K562 (cell line): ENCODE measurements at regions not wholly inside any gene's neighbourhood (a gene's known extent, or its start where the extent isn't known, plus 50 kb on each side); places are given as distances from the start of the nearest gene placed in this dataset.
"Not testable (repeated sequence)": the region's sequence is repeated elsewhere in the genome, so short reads cannot be mapped to it uniquely, and the experiment has no call there.

Experiments
- ATAC-seq: fragments of 200-7000 bp; cut with Tn5 transposase; 3 replicates; pipeline ENCODE4 v1.9.1; 2020; ENCODE audit warnings: moderate library complexity
- BruUV-seq: library from RNA; stranded (reverse); fragments of 400-500 nt; replicated peaks from 2 replicates; lab custom pipeline; 2021; lab: Mats Ljungman, UMichigan
- CTCF ChIA-PET: fragments of 300-600 bp; formaldehyde crosslinking; extraction: SDS; loops from one replicate; lab custom pipeline; 2021; ENCODE audit warnings: low intra/inter-chr PET ratio; lab: Yijun Ruan, JAX
- POLR2A ChIA-PET: fragments of 300-600, 350-650 bp; sonication (Branson Sonifier 250); formaldehyde crosslinking; extraction: SDS; loops from one replicate; lab custom pipeline; 2021; ENCODE audit warnings: antibody characterized with exemption, inconsistent platforms; lab: Yijun Ruan, JAX
- DNase-seq, 4 experiments: peaks; one replicate each; pipeline versions ENCODE4 v3.0.0 to v3.0.0-alpha.2; 2011 to 2018; ENCODE audit warnings: low spot score in 3 of 4, mixed read lengths in 3 of 4; ENCODE audit errors: extremely low read depth in 1 of 4
- FAIRE-seq: peaks from 2 replicates; lab custom pipeline; 2011; peaks lifted over from hg19 to GRCh38; lab: Jason Lieb, UNC
- H2AFZ ChIP-seq: 2 replicates; pipeline ENCODE4 v1.6.0; 2011; ENCODE audit warnings: low read depth, low read length, control low read depth, inconsistent platforms
- H3K27ac ChIP-seq: fragments of 200-600 bp; 3 replicates; pipeline ENCODE4 v1.8.0; 2011; ENCODE audit warnings: low read depth, mild to moderate bottlenecking, control low read depth, inconsistent platforms, low read length, moderate library complexity, mixed read lengths; ENCODE audit errors: extremely low read depth
- H3K27me3 ChIP-seq, 2 experiments: fragments of 300-600 bp in 1 of 2; 2 replicates in 1 of 2; 3 replicates in 1 of 2; pipeline versions ENCODE4 v1.6.0 to v1.8.0; 2011; ENCODE audit warnings: inconsistent platforms in 2 of 2, low read length in 2 of 2, mild to moderate bottlenecking in 1 of 2, mixed read lengths in 1 of 2, moderate library complexity in 1 of 2; ENCODE audit not compliant: control insufficient read depth in 2 of 2, insufficient read depth in 2 of 2
- H3K36me3 ChIP-seq: fragments of 300-600 bp; 3 replicates; pipeline ENCODE4 v1.8.0; 2011; ENCODE audit warnings: mild to moderate bottlenecking, low read length, inconsistent platforms; ENCODE audit not compliant: control insufficient read depth, insufficient read depth
- H3K4me1 ChIP-seq, 2 experiments: fragments of 200-600 bp in 1 of 2; replicated peaks in 1 of 2; 2 replicates in 1 of 2; 3 replicates in 1 of 2; pipeline versions ENCODE4 v1.5.1 to v1.8.0; 2011; ENCODE audit warnings: inconsistent platforms in 2 of 2, low read length in 2 of 2, mild to moderate bottlenecking in 1 of 2, mixed read lengths in 1 of 2, moderate library complexity in 1 of 2; ENCODE audit not compliant: control insufficient read depth in 2 of 2, insufficient read depth in 2 of 2
- H3K4me2 ChIP-seq: 2 replicates; pipeline ENCODE4 v1.6.1; 2011; ENCODE audit warnings: low read length, control low read depth, inconsistent platforms, mixed read lengths; ENCODE audit not compliant: insufficient read depth
- H3K4me3 ChIP-seq: fragments of 200-600 bp; sonication (generic), shearing (Covaris generic); 2 replicates; pipeline ENCODE4 v1.5.1; 2016; ENCODE audit warnings: control low read depth, inconsistent platforms
- H3K79me2 ChIP-seq: fragments of 200-600 bp; 3 replicates; pipeline ENCODE4 v1.8.0; 2011; ENCODE audit warnings: low read length, inconsistent platforms; ENCODE audit not compliant: control insufficient read depth, insufficient read depth
- H3K9ac ChIP-seq, 2 experiments: 2 replicates each; pipeline versions ENCODE4 v1.6.0 to v1.6.1; 2011; ENCODE audit warnings: low read depth in 2 of 2, low read length in 2 of 2, control low read depth in 1 of 2, inconsistent platforms in 1 of 2, mild to moderate bottlenecking in 1 of 2, mixed read lengths in 1 of 2; ENCODE audit not compliant: insufficient read depth in 1 of 2
- H3K9me1 ChIP-seq: one replicate; pipeline ENCODE4 v1.6.0; 2011; ENCODE audit warnings: inconsistent platforms, mild to moderate bottlenecking, low read length, moderate library complexity; ENCODE audit not compliant: control insufficient read depth, insufficient read depth
- H3K9me3 ChIP-seq: replicated peaks from 2 replicates; pipeline ENCODE4 v1.5.1; 2011; ENCODE audit warnings: low read depth, low read length, inconsistent platforms; ENCODE audit not compliant: control insufficient read depth, insufficient read depth
- H4K20me1 ChIP-seq: replicated peaks from 2 replicates; pipeline ENCODE4 v1.6.1; 2011; ENCODE audit warnings: low read length, inconsistent platforms, mixed read lengths; ENCODE audit not compliant: control insufficient read depth, insufficient read depth
- WGBS: fragments of 100-300 bp; shearing (Covaris generic); methylation state at CpG from one replicate; pipeline ENCODE4 v1.1.6; 2016; ENCODE audit warnings: low coverage, mixed read lengths; ENCODE audit not compliant: insufficient coverage; ENCODE audit errors: missing lambda C conversion rate; 5-methylcytosine and 5-hydroxymethylcytosine counted together
- in situ Hi-C: fragments of 300-500 bp; cut with MboI; formaldehyde crosslinking; loops from 4 replicates; pipeline ENCODE4 v1.15.0; 2018; ENCODE audit warnings: inconsistent platforms, mixed read lengths
- intact Hi-C: fragments of 100-400 bp; cut with micrococcal nuclease; formaldehyde crosslinking; loops from 2 replicates; pipeline ENCODE4 v1.14.2; 2022

DNA sequence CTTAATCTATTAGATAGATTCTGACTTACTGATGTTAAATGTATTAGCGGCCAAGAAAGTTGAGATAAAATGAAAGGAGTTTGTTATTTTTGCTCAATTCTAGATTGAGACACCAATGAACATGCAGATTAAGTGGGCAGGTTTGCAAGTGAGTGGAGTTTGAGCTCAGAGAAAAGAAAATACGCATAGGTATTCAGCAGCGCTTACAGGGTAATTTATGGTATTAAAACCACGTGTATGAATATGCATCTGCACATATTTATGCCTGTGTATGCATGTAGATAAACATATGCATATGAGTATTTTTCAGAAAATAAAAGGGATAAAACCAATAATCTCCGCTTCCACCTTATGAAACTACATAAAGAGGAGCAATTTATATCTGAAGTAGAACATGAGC is 1450.1 kb downstream of the RPIA start:
- in situ Hi-C loops, H3K9me1 ChIP-seq, H3K79me2 ChIP-seq, POLR2A ChIA-PET, DNase-seq, H4K20me1 ChIP-seq, ATAC-seq, H3K4me3 ChIP-seq, H3K36me3 ChIP-seq, CTCF ChIA-PET, FAIRE-seq, H3K27ac ChIP-seq, H3K27me3 ChIP-seq, H3K4me1 ChIP-seq, H3K9ac ChIP-seq, BruUV-seq, H2AFZ ChIP-seq, intact Hi-C loops, H3K9me3 ChIP-seq, H3K4me2 ChIP-seq: not testable (repeated sequence)
- 0% methylated on average over 5 of the region's 5 CpGs for WGBS

DNA sequence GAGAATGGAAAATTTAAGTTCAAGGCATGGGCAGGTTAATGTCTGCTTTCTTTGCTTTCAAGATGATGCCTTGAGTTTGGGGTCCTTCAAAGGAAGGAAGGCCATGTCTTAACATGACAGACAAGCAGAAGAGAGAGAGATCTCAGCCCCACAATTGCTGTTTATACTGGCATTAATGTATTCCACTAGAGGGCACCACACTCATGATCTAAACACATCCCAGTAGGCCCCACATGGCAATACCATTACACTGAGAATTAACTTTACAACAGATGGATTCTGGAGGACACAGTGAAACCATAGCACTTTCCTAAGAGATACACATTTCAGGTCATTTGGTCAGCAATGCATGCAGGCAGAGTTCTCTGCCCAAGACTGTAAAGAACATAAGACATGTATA is 1460.3 kb downstream of the RPIA start:
- H4K20me1 ChIP-seq, DNase-seq, H3K4me3 ChIP-seq, intact Hi-C loops, H3K9me1 ChIP-seq, H3K4me2 ChIP-seq, H3K79me2 ChIP-seq, H3K27me3 ChIP-seq, H3K9ac ChIP-seq, BruUV-seq, POLR2A ChIA-PET, H3K27ac ChIP-seq, H3K9me3 ChIP-seq, H3K36me3 ChIP-seq, H2AFZ ChIP-seq, CTCF ChIA-PET, H3K4me1 ChIP-seq, ATAC-seq: not testable (repeated sequence)
- FAIRE-seq, result peak; percentile 81
- in situ Hi-C loops, result loop anchor here (25.0 kb wide), 1 partner anchor 1115 kb away; no protein-coding TSS in a partner anchor
